ENCODE measurements at regions not wholly inside any gene's neighbourhood (a gene's known extent, or its start where the extent isn't known, plus 50 kb on each side); places are given as distances from the start of the nearest gene placed in this dataset.
"Not testable (repeated sequence)": the region's sequence is repeated elsewhere in the genome, so short reads cannot be mapped to it uniquely, and the experiment has no call there.

GRCh38 chr12:59282999-59283398, 312.8 kb upstream of the SLC16A7 start:
- Histone ChIP-seq H3K9me3 (ENCODE audit: low read depth, low read length) (no peaks in the 10 kb centered on the region), H3K4me3 (ENCODE audit: low read length) (no peak overlapping the region), H3K27me3 (ENCODE audit: insufficient read depth, low read length) (no peaks in the 10 kb centered on the region), H3K4me1 (ENCODE audit: insufficient read depth, low read length) (no peaks in the 10 kb centered on the region)

DNA sequence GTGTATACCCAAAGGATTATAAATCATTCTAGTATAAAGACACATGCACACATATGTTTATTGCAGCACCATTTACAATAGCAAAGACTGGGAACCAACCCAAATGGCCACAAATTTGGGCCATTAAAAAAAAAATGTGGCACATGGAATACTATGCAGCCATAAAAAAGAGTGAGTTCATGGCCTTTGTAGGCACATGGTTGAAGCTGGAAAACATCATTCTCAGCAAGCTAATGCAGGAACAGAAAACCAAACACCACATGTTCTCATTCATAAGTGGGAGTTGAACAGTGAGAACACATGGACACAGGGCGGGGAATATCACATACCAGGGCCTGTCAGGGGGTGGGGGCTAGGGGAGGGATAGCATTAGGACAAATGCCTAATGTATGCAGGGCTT, 322.3 kb upstream of the SLC16A7 start:
- not testable (repeated sequence) for H3K9me3 ChIP-seq (ENCODE audit: low read depth, low read length); H3K27me3 ChIP-seq (ENCODE audit: insufficient read depth, low read length); H3K4me3 ChIP-seq (ENCODE audit: low read length); H3K4me1 ChIP-seq (ENCODE audit: insufficient read depth, low read length)

DNA sequence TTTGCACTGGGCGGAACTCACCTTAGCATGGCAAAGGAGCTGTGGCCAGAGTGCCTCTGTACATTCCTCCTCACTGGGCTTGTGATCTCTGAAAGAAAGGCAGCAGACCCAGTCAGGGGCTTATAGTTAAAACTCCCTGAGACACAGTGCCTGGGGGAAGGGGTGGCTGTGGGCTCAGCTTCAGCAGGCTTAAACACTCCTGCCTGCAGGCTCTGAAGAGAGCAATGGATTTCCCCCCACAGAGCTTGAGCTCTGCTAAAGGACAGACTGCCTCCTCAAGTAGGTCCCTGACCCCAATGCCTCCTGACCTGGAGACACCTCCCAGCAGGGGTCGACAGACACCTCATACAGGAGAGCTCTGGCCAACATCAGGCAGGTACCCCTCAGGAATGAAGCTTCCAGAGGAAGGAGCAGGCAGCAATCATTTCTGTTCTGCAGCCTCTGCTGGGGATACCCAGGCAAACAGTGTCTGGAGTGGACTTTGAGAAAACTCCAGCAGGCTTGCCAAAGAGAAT, 327.5 kb upstream of the SLC16A7 start:
- no peaks in the 10 kb centered on the region for H3K9me3 ChIP-seq (ENCODE audit: low read depth, low read length)
- no peak overlapping the region for H3K4me3 ChIP-seq (ENCODE audit: low read length)
- H3K4me1 ChIP-seq (ENCODE audit: insufficient read depth, low read length), result no peaks in the 10 kb centered on the region
- H3K27me3 ChIP-seq (ENCODE audit: insufficient read depth, low read length), result no peaks in the 10 kb centered on the region

DNA sequence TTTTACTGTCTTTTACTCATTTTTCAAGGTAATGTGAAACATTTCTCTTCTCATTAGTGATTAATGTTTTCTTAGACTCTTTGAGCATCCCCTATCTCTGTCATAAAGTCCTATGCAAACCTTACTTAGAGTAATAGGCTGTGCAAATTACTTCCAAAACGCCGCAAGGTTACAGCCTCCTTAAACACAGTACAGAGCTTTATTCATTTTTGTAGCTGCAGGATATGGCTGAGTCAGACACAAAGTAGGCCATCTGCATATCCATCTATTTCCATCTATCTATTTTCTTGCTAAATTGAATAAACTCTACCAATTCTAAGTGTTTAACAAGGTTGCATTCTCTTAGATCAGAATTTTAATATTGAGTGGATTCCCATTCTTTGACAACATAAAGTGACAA, 335.6 kb upstream of the SLC16A7 start:
- H3K9me3 ChIP-seq (ENCODE audit: low read depth, low read length), result no peaks in the 10 kb centered on the region
- no peaks in the 10 kb centered on the region for H3K27me3 ChIP-seq (ENCODE audit: insufficient read depth, low read length)
- H3K4me1 ChIP-seq (ENCODE audit: insufficient read depth, low read length), result no peaks in the 10 kb centered on the region
- H3K4me3 ChIP-seq (ENCODE audit: low read length), result no peak overlapping the region

DNA sequence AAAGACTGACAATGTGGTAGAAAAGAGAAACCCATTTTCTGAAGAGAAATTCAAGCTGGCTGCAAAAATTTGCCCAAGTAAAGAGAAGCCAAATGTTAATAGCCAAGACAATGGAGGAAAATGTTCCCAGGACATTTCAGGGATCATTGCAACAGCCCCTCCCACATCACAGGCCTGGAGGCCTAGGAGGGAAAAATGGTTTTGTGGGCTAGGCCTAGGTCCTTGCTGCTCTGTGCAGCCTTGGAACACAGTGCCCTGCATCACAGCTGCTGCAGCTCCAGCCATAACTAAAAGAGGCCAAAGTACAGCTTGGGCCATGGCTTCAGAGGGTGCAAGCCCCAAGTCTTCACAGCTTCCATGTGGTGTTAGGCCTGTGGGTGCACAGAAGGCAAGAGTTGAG, 332.4 kb upstream of the LRIG3 start:
- Histone ChIP-seq H3K4me1 (ENCODE audit: insufficient read depth, low read length) (no peaks in the 10 kb centered on the region), H3K4me3 (ENCODE audit: low read length) (no peak overlapping the region), H3K9me3 (ENCODE audit: low read depth, low read length) (no peaks in the 10 kb centered on the region), H3K27me3 (ENCODE audit: insufficient read depth, low read length) (no peaks in the 10 kb centered on the region)

- Histone ChIP-seq H3K4me3 (ENCODE audit: low read length) (no peak overlapping the region), H3K4me1 (ENCODE audit: insufficient read depth, low read length) (no peaks in the 10 kb centered on the region), H3K9me3 (ENCODE audit: low read depth, low read length) (no peaks in the 10 kb centered on the region), H3K27me3 (ENCODE audit: insufficient read depth, low read length) (no peaks in the 10 kb centered on the region)
These were observed 330.5 kb upstream of the LRIG3 start for GRCh38 chr12:59250766-59251165.

DNA sequence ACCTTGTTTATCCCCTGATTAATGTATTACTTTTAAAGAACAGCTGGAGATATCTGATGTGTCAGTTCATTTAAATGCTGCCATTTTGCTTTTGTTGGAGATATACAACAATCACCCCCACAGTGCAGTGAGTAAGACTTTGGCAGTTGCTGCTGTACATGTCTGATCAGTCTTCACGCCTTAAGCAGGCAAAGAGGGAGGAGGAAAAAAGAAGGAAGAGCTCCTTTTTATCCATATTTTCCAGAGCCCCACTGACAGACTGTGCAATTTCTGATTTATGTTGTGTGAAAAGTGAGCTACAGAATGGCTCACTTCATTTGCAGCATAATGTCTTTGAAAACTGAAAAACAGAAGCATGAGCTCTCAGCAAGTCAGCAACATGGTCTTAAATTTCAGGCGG, 319.7 kb upstream of the LRIG3 start:
- Histone ChIP-seq H3K4me3 (ENCODE audit: low read length) (no peak overlapping the region), H3K27me3 (ENCODE audit: insufficient read depth, low read length) (no peaks in the 10 kb centered on the region), H3K4me1 (ENCODE audit: insufficient read depth, low read length) (no peaks in the 10 kb centered on the region), H3K9me3 (ENCODE audit: low read depth, low read length) (no peaks in the 10 kb centered on the region)

DNA sequence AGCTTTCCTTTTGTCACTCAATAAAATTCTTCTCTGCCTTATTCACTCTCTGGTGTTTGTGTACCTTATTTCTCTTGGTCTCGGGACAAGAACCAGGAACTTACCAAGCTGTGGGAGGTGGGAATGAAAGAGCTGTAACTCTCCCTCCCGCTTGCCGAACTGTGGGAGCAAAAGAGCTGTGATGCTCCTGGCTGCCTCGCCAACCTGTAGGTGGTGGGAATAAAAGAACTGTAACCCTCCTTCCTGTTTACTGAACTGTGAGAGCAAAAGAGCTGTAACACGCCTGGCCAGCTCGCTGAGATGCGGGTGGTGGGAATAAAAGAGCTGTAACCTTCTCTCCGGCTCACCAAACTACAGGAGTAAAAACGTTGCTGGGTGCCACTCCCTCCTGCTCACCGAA, 314.1 kb upstream of the LRIG3 start:
- H3K4me3 ChIP-seq (ENCODE audit: low read length), result no peak overlapping the region
- no peaks in the 10 kb centered on the region for H3K27me3 ChIP-seq (ENCODE audit: insufficient read depth, low read length)
- no peaks in the 10 kb centered on the region for H3K9me3 ChIP-seq (ENCODE audit: low read depth, low read length)
- no peaks in the 10 kb centered on the region for H3K4me1 ChIP-seq (ENCODE audit: insufficient read depth, low read length)

DNA sequence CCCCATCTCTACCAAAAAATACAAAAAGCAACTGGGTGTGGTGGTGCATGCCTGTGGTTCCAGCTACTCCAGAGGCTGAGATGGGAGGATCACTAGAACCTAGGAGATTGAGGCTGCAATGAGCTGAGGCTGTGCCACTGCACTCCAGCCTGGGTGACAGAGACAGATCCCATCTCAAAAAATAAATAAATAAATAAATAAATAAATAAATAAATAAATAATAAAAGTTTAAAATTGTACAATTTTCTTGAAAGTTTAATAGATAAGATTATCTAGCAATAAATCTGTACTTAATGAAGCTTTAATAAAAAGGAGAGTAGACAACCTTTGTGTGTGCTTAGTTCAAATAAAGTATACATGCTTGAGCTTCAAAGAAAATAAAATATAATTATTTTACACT, 310.0 kb upstream of the LRIG3 start:
- no peaks in the 10 kb centered on the region for H3K27me3 ChIP-seq (ENCODE audit: insufficient read depth, low read length)
- H3K9me3 ChIP-seq (ENCODE audit: low read depth, low read length), result no peaks in the 10 kb centered on the region
- no peaks in the 10 kb centered on the region for H3K4me1 ChIP-seq (ENCODE audit: insufficient read depth, low read length)
- no peak overlapping the region for H3K4me3 ChIP-seq (ENCODE audit: low read length)

GRCh38 chr12:59219148-59219547, 298.8 kb upstream of the LRIG3 start:
- Histone ChIP-seq H3K4me1 (ENCODE audit: insufficient read depth, low read length) (no peaks in the 10 kb centered on the region), H3K9me3 (ENCODE audit: low read depth, low read length) (no peaks in the 10 kb centered on the region), H3K4me3 (ENCODE audit: low read length) (no peak overlapping the region), H3K27me3 (ENCODE audit: insufficient read depth, low read length) (no peaks in the 10 kb centered on the region)

DNA sequence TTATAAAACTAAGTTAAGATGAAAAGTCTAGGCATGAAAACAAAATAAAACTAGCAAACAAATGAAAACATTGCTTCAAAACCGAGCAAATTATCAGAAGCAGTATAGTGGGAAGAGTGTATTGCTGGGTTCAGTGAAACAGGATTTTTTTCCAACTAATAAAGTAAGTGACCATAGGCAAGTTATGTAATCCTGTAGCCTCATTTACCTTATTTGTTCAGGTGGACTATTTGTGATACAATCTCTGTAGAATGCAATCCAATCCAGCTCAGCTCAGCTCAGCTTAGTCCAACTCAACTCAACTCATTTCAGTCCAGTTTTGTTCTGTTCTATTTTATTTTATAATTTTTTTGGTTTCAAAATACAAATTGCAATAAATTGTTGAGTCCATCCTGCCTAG, 276.7 kb upstream of the LRIG3 start:
- no peaks in the 10 kb centered on the region for H3K9me3 ChIP-seq (ENCODE audit: low read depth, low read length)
- no peaks in the 10 kb centered on the region for H3K4me1 ChIP-seq (ENCODE audit: insufficient read depth, low read length)
- H3K27me3 ChIP-seq (ENCODE audit: insufficient read depth, low read length), result no peaks in the 10 kb centered on the region
- H3K4me3 ChIP-seq (ENCODE audit: low read length), result no peak overlapping the region

DNA sequence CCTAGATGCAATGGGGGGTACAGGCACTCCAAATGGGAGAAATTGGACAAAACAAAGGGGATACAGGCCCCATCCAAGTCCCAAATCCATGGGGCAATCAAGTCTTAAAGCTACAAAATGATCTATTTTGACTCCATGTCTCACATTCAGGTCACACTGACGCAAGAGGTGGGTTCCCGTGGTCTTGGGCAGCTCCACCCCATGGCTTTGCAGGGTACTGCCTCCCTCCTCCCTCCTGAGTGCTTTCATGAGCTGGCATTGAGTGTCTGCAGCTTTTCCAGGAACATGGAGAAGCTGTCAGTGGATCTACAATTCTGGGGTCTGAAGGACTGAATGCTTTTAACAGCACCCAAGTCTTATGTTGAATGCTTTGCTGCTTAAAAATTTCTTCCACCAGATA, 274.5 kb upstream of the LRIG3 start:
- Histone ChIP-seq H3K4me3 (ENCODE audit: low read length) (no peak overlapping the region), H3K4me1 (ENCODE audit: insufficient read depth, low read length) (no peaks in the 10 kb centered on the region), H3K27me3 (ENCODE audit: insufficient read depth, low read length) (no peaks in the 10 kb centered on the region), H3K9me3 (ENCODE audit: low read depth, low read length) (no peaks in the 10 kb centered on the region)

- Histone ChIP-seq H3K4me3 (ENCODE audit: low read length) (no peak overlapping the region), H3K9me3 (ENCODE audit: low read depth, low read length) (no peaks in the 10 kb centered on the region), H3K4me1 (ENCODE audit: insufficient read depth, low read length) (no peaks in the 10 kb centered on the region), H3K27me3 (ENCODE audit: insufficient read depth, low read length) (no peaks in the 10 kb centered on the region)
These were observed 273.3 kb upstream of the LRIG3 start for GRCh38 chr12:59193476-59194050.

DNA sequence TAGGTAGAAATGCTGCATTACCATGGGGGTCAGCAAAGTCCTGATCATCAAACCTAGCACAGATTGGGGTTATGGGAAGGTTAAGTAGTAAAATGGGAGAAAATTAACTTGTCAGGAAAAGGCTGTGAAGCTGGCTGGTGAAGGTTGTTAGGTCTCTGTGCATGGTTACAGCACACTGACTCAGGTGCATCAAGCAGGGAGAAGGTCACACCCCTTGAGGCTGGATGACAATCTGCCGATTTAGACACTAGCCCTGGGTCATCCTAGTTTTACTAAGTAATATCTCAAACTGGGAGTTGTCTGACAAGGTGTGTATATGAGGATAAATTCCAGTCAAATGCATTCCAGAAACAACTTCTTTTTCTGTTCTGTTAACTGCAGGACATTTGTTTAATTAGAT, 271.1 kb upstream of the LRIG3 start:
- Histone ChIP-seq H3K4me1 (ENCODE audit: insufficient read depth, low read length) (no peaks in the 10 kb centered on the region), H3K27me3 (ENCODE audit: insufficient read depth, low read length) (no peaks in the 10 kb centered on the region), H3K4me3 (ENCODE audit: low read length) (no peak overlapping the region), H3K9me3 (ENCODE audit: low read depth, low read length) (no peaks in the 10 kb centered on the region)

DNA sequence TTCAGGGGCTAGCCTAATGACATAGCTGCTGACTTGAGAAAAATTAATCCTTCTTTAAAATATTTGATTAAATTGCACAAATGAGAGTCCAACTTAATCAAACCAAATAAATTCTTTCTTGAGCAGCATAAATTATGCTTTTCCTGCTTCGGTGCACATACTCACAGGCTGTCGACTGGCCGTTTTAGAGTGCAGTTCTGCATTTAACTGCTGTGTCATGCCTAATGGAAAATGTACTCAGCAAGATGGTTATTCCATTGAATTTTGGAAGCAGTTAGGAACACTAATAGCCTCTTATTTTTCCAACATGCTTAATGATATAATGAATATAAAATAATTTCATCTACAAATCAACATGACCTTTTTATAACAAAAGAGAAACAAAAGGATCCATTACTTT, 266.1 kb upstream of the LRIG3 start:
- Histone ChIP-seq H3K9me3 (ENCODE audit: low read depth, low read length) (no peaks in the 10 kb centered on the region), H3K4me3 (ENCODE audit: low read length) (no peak overlapping the region), H3K27me3 (ENCODE audit: insufficient read depth, low read length) (no peaks in the 10 kb centered on the region), H3K4me1 (ENCODE audit: insufficient read depth, low read length) (no peaks in the 10 kb centered on the region)

- no peaks in the 10 kb centered on the region for H3K9me3 ChIP-seq (ENCODE audit: low read depth, low read length)
These were observed 265.0 kb upstream of the LRIG3 start for GRCh38 chr12:59185295-59185694.

More at GRCh38 chr12:59185295-59185694, 265.0 kb upstream of the LRIG3 start:
- Histone ChIP-seq H3K27me3 (ENCODE audit: insufficient read depth, low read length) (no peaks in the 10 kb centered on the region), H3K4me1 (ENCODE audit: insufficient read depth, low read length) (no peaks in the 10 kb centered on the region), H3K4me3 (ENCODE audit: low read length) (no peak overlapping the region)
